K562 (cell line): ENCODE measurements at regions not wholly inside any gene's neighbourhood (a gene's known extent, or its start where the extent isn't known, plus 50 kb on each side); places are given as distances from the start of the nearest gene placed in this dataset.
A peak's percentile ranks its signal among the peaks of the same experiment; 100 is the strongest.

Source experiments
- BCLAF1 ChIP-seq, 2 experiments: fragments of 450-650 bp in 1 of 2; IDR thresholded peaks; 2 replicates each; pipeline ENCODE4 v1.6.1; 2011 to 2017; ENCODE audit warnings: low read depth in 2 of 2, antibody characterized with exemption in 1 of 2, borderline replicate concordance in 1 of 2, low read length in 1 of 2, mild to moderate bottlenecking in 1 of 2, mixed read lengths in 1 of 2; ENCODE audit not compliant: control insufficient read depth in 1 of 2
- BCOR ChIP-seq: fragments of 450-650 bp; IDR thresholded peaks from 2 replicates; pipeline ENCODE4 v1.6.1; 2016
- CEBPZ ChIP-seq: fragments of 150-350 bp; IDR thresholded peaks from 2 replicates; pipeline ENCODE4 v1.6.1; 2014; ENCODE audit warnings: low read depth, mild to moderate bottlenecking, low read length, borderline replicate concordance
- EGR1 ChIP-seq: fragments of 450-650 bp; conservative IDR thresholded peaks from 2 replicates; pipeline ENCODE4 v1.6.1; 2017; ENCODE audit warnings: mild to moderate bottlenecking
- HNRNPUL1 ChIP-seq: fragments of 200-400 bp; formaldehyde crosslinking; IDR thresholded peaks from 2 replicates; pipeline ENCODE4 v1.6.1; 2017; ENCODE audit warnings: low read length
- KAT8 ChIP-seq: fragments of 450-650 bp; IDR thresholded peaks from 2 replicates; pipeline ENCODE4 v1.6.1; 2016; ENCODE audit warnings: low read depth, mild to moderate bottlenecking
- MBD1 ChIP-seq: fragments of 250-450 bp; sonication (Bioruptor Pico); IDR thresholded peaks from 2 replicates; pipeline ENCODE4 v1.8.0; 2022; ENCODE audit warnings: inconsistent platforms
- SLC30A9 ChIP-seq: fragments of 250-450 bp; sonication (Bioruptor Pico); IDR thresholded peaks from 2 replicates; pipeline ENCODE4 v1.8.0; 2022; ENCODE audit warnings: mild to moderate bottlenecking, moderate library complexity
- SP1 ChIP-seq: sonication (generic); formaldehyde crosslinking; IDR thresholded peaks from 2 replicates; pipeline ENCODE4 v1.8.1; 2022; ENCODE audit warnings: mild to moderate bottlenecking, missing genetic modification reagents
- SRSF9 ChIP-seq: fragments of 200-400 bp; formaldehyde crosslinking; IDR thresholded peaks from 2 replicates; pipeline ENCODE4 v1.6.1; 2017; ENCODE audit warnings: low read depth, low read length, borderline replicate concordance
- TEAD1 ChIP-seq, 2 experiments: fragments of 450-650 bp in 1 of 2; sonication (generic) in 1 of 2; formaldehyde crosslinking; IDR thresholded peaks; 2 replicates each; pipeline versions ENCODE4 v1.4.0 to v1.8.0; 2020 to 2022; ENCODE audit warnings: mild to moderate bottlenecking in 2 of 2, missing genetic modification reagents in 1 of 2
- ZNF311 ChIP-seq: fragments of 250-450 bp; sonication (Bioruptor Pico); IDR thresholded peaks from 2 replicates; pipeline ENCODE4 v1.4.0; 2020; ENCODE audit warnings: mild to moderate bottlenecking, moderate library complexity
- TF ChIP-seq, protein P1 (sequence below), 2 experiments: IDR thresholded peaks; 2 replicates each; pipeline ENCODE4 v1.6.1; 2011; ENCODE audit warnings: borderline replicate concordance in 1 of 2, control low read depth in 1 of 2, low read depth in 1 of 2, low read length in 1 of 2, mild to moderate bottlenecking in 1 of 2, mixed read lengths in 1 of 2, moderate library complexity in 1 of 2; ENCODE audit not compliant: insufficient read depth in 1 of 2, insufficient read length in 1 of 2, poor library complexity in 1 of 2, severe bottlenecking in 1 of 2; ENCODE audit errors: extremely low read depth in 1 of 2
- TF ChIP-seq, protein P2 (sequence below): fragments of 450-650 bp; formaldehyde crosslinking; conservative IDR thresholded peaks from 2 replicates; pipeline ENCODE4 v1.4.0; 2022; ENCODE audit warnings: mild to moderate bottlenecking, missing genetic modification characterization

DNA sequence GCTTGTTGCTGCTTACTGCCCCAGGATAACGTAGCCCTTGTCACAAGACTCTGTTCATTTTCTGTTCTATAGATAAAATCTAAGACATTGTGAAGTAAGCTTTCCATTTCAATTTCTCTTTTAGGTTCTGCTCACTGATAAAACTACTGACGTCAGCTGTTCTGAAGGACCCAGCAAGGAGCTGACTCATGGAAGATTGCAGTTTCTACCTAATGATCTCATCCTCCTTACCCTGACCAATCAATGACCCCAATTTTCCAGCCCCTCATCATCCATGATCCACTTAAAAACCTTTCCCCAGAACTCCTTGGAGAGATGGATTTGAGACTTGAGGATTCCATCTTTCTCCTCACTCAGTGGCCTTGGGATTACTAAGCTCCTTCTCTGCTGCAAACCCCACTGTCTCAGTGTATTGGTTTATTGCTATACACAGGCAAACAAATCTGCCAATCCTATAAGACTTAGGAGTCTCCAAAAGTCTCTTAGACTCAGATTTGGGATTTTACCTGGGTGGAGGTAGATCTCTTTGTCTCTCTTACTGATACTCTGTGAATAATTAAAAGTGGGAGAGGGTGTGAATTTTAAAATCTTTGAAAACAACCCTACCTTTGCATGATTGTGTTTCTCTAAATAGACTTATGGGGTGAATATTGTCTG lies 109.2 kb upstream of the TRIM24 start (continued):
- TF ChIP-seq CEBPZ (no peak), EGR1 (no peak), SLC30A9 (no peak), BCOR (no peak), KAT8 (no peak), HNRNPUL1 (no peak), SRSF9 (no peak), BCLAF1 (IDR thresholded peaks at IDR 0.05; ENCODE audit: borderline replicate concordance in 1 of 2, control insufficient read depth in 1 of 2, low read depth in 2 of 2, low read length in 1 of 2) (no peak), ZNF311 (no peak), SP1 (0 out of 2 replicates have a peak, but pooled peaks have one; percentile 16), TEAD1 (CRISPR knock-in tag; IDR thresholded peaks at IDR 0.05) (peak in 1 of 2 experiments; percentile 63; a peak in 1 of 4 replicates), MBD1 (no peak)
- TF ChIP-seq, protein P1, sequence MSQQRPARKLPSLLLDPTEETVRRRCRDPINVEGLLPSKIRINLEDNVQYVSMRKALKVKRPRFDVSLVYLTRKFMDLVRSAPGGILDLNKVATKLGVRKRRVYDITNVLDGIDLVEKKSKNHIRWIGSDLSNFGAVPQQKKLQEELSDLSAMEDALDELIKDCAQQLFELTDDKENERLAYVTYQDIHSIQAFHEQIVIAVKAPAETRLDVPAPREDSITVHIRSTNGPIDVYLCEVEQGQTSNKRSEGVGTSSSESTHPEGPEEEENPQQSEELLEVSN (IDR thresholded peaks at IDR 0.05; ENCODE audit: borderline replicate concordance in 1 of 2, extremely low read depth in 1 of 2, insufficient read depth in 1 of 2, insufficient read length in 1 of 2, low read depth in 1 of 2, low read length in 1 of 2, poor library complexity in 1 of 2, severe bottlenecking in 1 of 2), result no peak
- TF ChIP-seq, protein P2, sequence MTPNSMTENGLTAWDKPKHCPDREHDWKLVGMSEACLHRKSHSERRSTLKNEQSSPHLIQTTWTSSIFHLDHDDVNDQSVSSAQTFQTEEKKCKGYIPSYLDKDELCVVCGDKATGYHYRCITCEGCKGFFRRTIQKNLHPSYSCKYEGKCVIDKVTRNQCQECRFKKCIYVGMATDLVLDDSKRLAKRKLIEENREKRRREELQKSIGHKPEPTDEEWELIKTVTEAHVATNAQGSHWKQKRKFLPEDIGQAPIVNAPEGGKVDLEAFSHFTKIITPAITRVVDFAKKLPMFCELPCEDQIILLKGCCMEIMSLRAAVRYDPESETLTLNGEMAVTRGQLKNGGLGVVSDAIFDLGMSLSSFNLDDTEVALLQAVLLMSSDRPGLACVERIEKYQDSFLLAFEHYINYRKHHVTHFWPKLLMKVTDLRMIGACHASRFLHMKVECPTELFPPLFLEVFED, result 0 out of 2 replicates have a peak, but pooled peaks have one; percentile 42
